GM23338 (cell line): ENCODE measurements at regions not wholly inside any gene's neighbourhood (a gene's known extent, or its start where the extent isn't known, plus 50 kb on each side); places are given as distances from the start of the nearest gene placed in this dataset.

Experiments
- ATAC-seq: fragments of 200-7000 bp; cut with Tn5 transposase; 3 replicates; pipeline ENCODE4 v1.9.1; 2020
- DNase-seq: peaks from one replicate; pipeline ENCODE4 v3.0.0-alpha.2; 2015; ENCODE audit warnings: low spot score
- H2AFZ ChIP-seq: fragments of 200-600 bp; sonication (generic); 2 replicates; pipeline ENCODE4 v1.8.0; 2016; ENCODE audit warnings: antibody characterized with exemption, mild to moderate bottlenecking, moderate library complexity
- H3F3A ChIP-seq: fragments of 200-600 bp; sonication (generic); replicated peaks from 2 replicates; pipeline ENCODE4 v1.8.0; 2017; ENCODE audit warnings: antibody characterized with exemption, mixed run types, low read depth
- H3K27ac ChIP-seq: fragments of 200-600 bp; sonication (generic); 2 replicates; pipeline ENCODE4 v1.6.1; 2016; ENCODE audit warnings: low read depth
- H3K27me3 ChIP-seq: fragments of 200-600 bp; sonication (generic); 2 replicates; pipeline ENCODE4 v1.8.0; 2016; ENCODE audit warnings: mild to moderate bottlenecking, mixed run types, moderate library complexity; ENCODE audit not compliant: insufficient read depth
- H3K36me3 ChIP-seq: fragments of 200-600 bp; sonication (generic); 2 replicates; pipeline ENCODE4 v1.8.0; 2016; ENCODE audit warnings: mild to moderate bottlenecking; ENCODE audit not compliant: insufficient read depth
- H3K4me1 ChIP-seq: fragments of 200-600 bp; sonication (generic); 2 replicates; pipeline ENCODE4 v1.8.0; 2016; ENCODE audit warnings: mild to moderate bottlenecking, moderate library complexity; ENCODE audit not compliant: insufficient read depth
- H3K4me2 ChIP-seq: fragments of 200-600 bp; sonication (generic); 2 replicates; pipeline ENCODE4 v1.7.1; 2017; ENCODE audit warnings: mixed run types
- H3K4me3 ChIP-seq: fragments of 200-600 bp; sonication (generic); 2 replicates; pipeline ENCODE4 v1.6.1; 2016; ENCODE audit warnings: mixed run types
- H3K79me2 ChIP-seq: fragments of 200-600 bp; sonication (generic); replicated peaks from 2 replicates; pipeline ENCODE4 v1.8.0; 2017; ENCODE audit warnings: mild to moderate bottlenecking; ENCODE audit not compliant: insufficient read depth
- H3K9me2 ChIP-seq: fragments of 200-600 bp; sonication (generic); 2 replicates; pipeline ENCODE4 v1.8.0; 2017; ENCODE audit not compliant: insufficient read depth
- H4K20me1 ChIP-seq: fragments of 200-600 bp; sonication (generic); replicated peaks from 2 replicates; pipeline ENCODE4 v1.8.0; 2017; ENCODE audit warnings: mild to moderate bottlenecking; ENCODE audit not compliant: insufficient read depth
- H3K27ac Mint-ChIP-seq: 2 replicates; pipeline ENCODE4 v1.8.0; 2020; ENCODE audit warnings: inconsistent platforms, mild to moderate bottlenecking, moderate library complexity, mixed read lengths
- H3K27me3 Mint-ChIP-seq: 3 replicates; pipeline ENCODE4 v1.8.0; 2022; ENCODE audit warnings: low read depth, mild to moderate bottlenecking, moderate library complexity, mixed read lengths, inconsistent platforms; ENCODE audit not compliant: insufficient read depth, poor library complexity
- H3K36me3 Mint-ChIP-seq: 3 replicates; pipeline ENCODE4 v1.8.0; 2021; ENCODE audit warnings: low read depth, mild to moderate bottlenecking, inconsistent platforms, moderate library complexity, mixed read lengths
- H3K4me1 Mint-ChIP-seq: 3 replicates; pipeline ENCODE4 v1.8.0; 2020; ENCODE audit warnings: mild to moderate bottlenecking, inconsistent platforms, mixed read lengths
- H3K4me3 Mint-ChIP-seq: 3 replicates; pipeline ENCODE4 v1.8.0; 2021; ENCODE audit warnings: moderate library complexity, mild to moderate bottlenecking, inconsistent platforms, mixed read lengths
- H3K9me3 Mint-ChIP-seq: 3 replicates; pipeline ENCODE4 v1.8.0; 2020; ENCODE audit warnings: moderate library complexity, mild to moderate bottlenecking, inconsistent platforms, mixed read lengths
- CREB1 ChIP-seq: fragments of 250-450 bp; sonication (Bioruptor Pico); IDR thresholded peaks from 2 replicates; pipeline ENCODE4 v1.5.0; 2020; ENCODE audit warnings: low read depth, mild to moderate bottlenecking, moderate library complexity
- CTCF ChIP-seq, 2 experiments: fragments of 200-600 bp in 1 of 2; sonication (generic) in 1 of 2; conservative IDR thresholded peaks; 2 replicates each; pipeline versions ENCODE4 v1.5.1 to v1.6.1; 2016 to 2017; ENCODE audit warnings: antibody characterized with exemption in 2 of 2, low read depth in 2 of 2, mild to moderate bottlenecking in 2 of 2, moderate library complexity in 1 of 2
- ETS1 ChIP-seq: IDR thresholded peaks from 2 replicates; pipeline ENCODE4 v1.6.1; 2016; ENCODE audit warnings: antibody characterized with exemption
- EZH2 ChIP-seq: fragments of 200-600 bp; sonication (generic); IDR thresholded peaks from one replicate; pipeline ENCODE4 v1.8.0; 2017; ENCODE audit warnings: antibody characterized with exemption, mild to moderate bottlenecking, low read depth; ENCODE audit not compliant: unreplicated experiment
- JUNB ChIP-seq: IDR thresholded peaks from one replicate; pipeline ENCODE4 v1.6.1; 2016; ENCODE audit warnings: antibody characterized with exemption; ENCODE audit not compliant: unreplicated experiment
- NANOG ChIP-seq: IDR thresholded peaks from 2 replicates; pipeline ENCODE4 v1.6.1; 2016; ENCODE audit warnings: antibody characterized with exemption, borderline replicate concordance
- POLR2AphosphoS5 ChIP-seq: IDR thresholded peaks from 2 replicates; pipeline ENCODE4 v1.6.1; 2016; ENCODE audit warnings: antibody characterized with exemption, low read depth
- REST ChIP-seq: IDR thresholded peaks from one replicate; pipeline ENCODE4 v1.6.1; 2018; ENCODE audit warnings: antibody characterized with exemption; ENCODE audit not compliant: unreplicated experiment
- STAT1 ChIP-seq: IDR thresholded peaks from one replicate; pipeline ENCODE4 v1.6.1; 2016; ENCODE audit warnings: antibody characterized with exemption; ENCODE audit not compliant: unreplicated experiment
- ZNF331 ChIP-seq: fragments of 250-450 bp; sonication (Bioruptor Pico); IDR thresholded peaks from 2 replicates; pipeline ENCODE4 v1.5.0; 2020; ENCODE audit warnings: low read depth, mild to moderate bottlenecking, moderate library complexity
- ZNF462 ChIP-seq: fragments of 250-450 bp; sonication (Bioruptor Pico); IDR thresholded peaks from 2 replicates; pipeline ENCODE4 v1.5.0; 2020; ENCODE audit warnings: mild to moderate bottlenecking, moderate library complexity

GRCh38 chr2:164109006-164109405, 373.2 kb upstream of the FIGN start (continued):
- TF ChIP-seq CTCF (conservative IDR thresholded peaks at IDR 0.05; ENCODE audit: low read depth in 2 of 2) (no peak), CREB1 (CRISPR knock-in tag) (no peak), ZNF331 (CRISPR knock-in tag) (no peak), JUNB (no peak)

GRCh38 chr2:164103271-164103670, 367.5 kb upstream of the FIGN start:
- H3K9me3 Mint-ChIP-seq, result no peaks in the 10 kb centered on the region
- ATAC-seq, result peak; percentile 90
- H3K36me3 Mint-ChIP-seq, result no peaks in the 10 kb centered on the region; the same call in 2 of the 3 replicates
- H3K27me3 Mint-ChIP-seq, result peaks cover 2% of the 10 kb centered on the region
- H3K27me3 ChIP-seq, result no peaks in the 10 kb centered on the region
- H3F3A ChIP-seq, result no peaks in the 10 kb centered on the region
- H3K4me2 ChIP-seq, result peak overlapping the region; percentile 37; the same call in 1 of the 2 replicates
- H4K20me1 ChIP-seq, result no peaks in the 10 kb centered on the region
- H3K36me3 ChIP-seq, result no peaks in the 10 kb centered on the region
- peaks cover 14% of the 10 kb centered on the region for H3K4me1 Mint-ChIP-seq
- peaks cover 18% of the 10 kb centered on the region for H3K4me1 ChIP-seq
- H3K79me2 ChIP-seq, result no peaks in the 10 kb centered on the region
- H3K27ac ChIP-seq, result 0 out of 2 replicates have a peak overlapping the region, but pooled peaks have one; percentile 5
- DNase-seq, result peak; percentile 71
- H3K4me3 Mint-ChIP-seq, result no peak overlapping the region
- no peak overlapping the region; the same call in 1 of the 2 replicates for H2AFZ ChIP-seq
- H3K27ac Mint-ChIP-seq, result peak overlapping the region; percentile 24; the same call in 1 of the 2 replicates
- no peaks in the 10 kb centered on the region for H3K9me2 ChIP-seq
- H3K4me3 ChIP-seq, result no peak overlapping the region
- no peak for TF ChIP-seq POLR2AphosphoS5
- no peak for TF ChIP-seq NANOG
- no peak for TF ChIP-seq REST
- no peak for TF ChIP-seq ZNF462 (CRISPR knock-in tag)
- TF ChIP-seq STAT1, result no peak
- TF ChIP-seq ZNF331 (CRISPR knock-in tag), result no peak
- no peak for TF ChIP-seq ETS1
- no peak for TF ChIP-seq JUNB
- TF ChIP-seq EZH2, result no peak
